Caco-2 (cell line): ENCODE measurements at regions not wholly inside any gene's neighbourhood (a gene's known extent, or its start where the extent isn't known, plus 50 kb on each side); places are given as distances from the start of the nearest gene placed in this dataset.

ENCODE experiments used
- BruUV-seq: library from RNA; stranded (reverse); fragments of 400-500 nt; replicated peaks from 2 replicates; lab custom pipeline; 2021; lab: Mats Ljungman, UMichigan
- CTCF ChIA-PET: fragments of 300-600 bp; sonication (Branson Sonifier 250); formaldehyde crosslinking; loops from one replicate; lab custom pipeline; 2022; ENCODE audit warnings: antibody characterized with exemption; lab: Charles Lee
- POLR2A ChIA-PET: fragments of 300-600 bp; sonication (Branson Sonifier 250); formaldehyde crosslinking; loops from one replicate; lab custom pipeline; 2022; ENCODE audit warnings: antibody characterized with exemption; lab: Charles Lee
- DNase-seq, 2 experiments: peaks; one replicate each; pipeline versions ENCODE4 v3.0.0 to v3.0.0-alpha.2; 2020 to 2022
- H3K27me3 ChIP-seq: replicated peaks from 2 replicates; pipeline ENCODE4 v1.6.0; 2011; ENCODE audit warnings: low read length; ENCODE audit not compliant: control insufficient read depth, insufficient read depth
- H3K36me3 ChIP-seq: 2 replicates; pipeline ENCODE4 v1.5.1; 2011; ENCODE audit warnings: low read length; ENCODE audit not compliant: control insufficient read depth, insufficient read depth
- H3K4me1 ChIP-seq: fragments of 250-450 bp; sonication (Bioruptor Pico); 2 replicates; pipeline ENCODE4 v1.5.1; 2020; ENCODE audit warnings: mild to moderate bottlenecking
- H3K4me3 ChIP-seq: 2 replicates; pipeline ENCODE4 v1.5.1; 2011; ENCODE audit warnings: low read depth, mild to moderate bottlenecking, control low read depth, low read length
- H3K9me3 ChIP-seq: fragments of 250-450 bp; sonication (Bioruptor Pico); 2 replicates; pipeline ENCODE4 v1.5.1; 2020; ENCODE audit warnings: mild to moderate bottlenecking, moderate library complexity
- H3K27ac Mint-ChIP-seq: one replicate; pipeline ENCODE4 v1.8.0; 2022; ENCODE audit warnings: mixed read lengths; ENCODE audit not compliant: unreplicated experiment
- H3K27me3 Mint-ChIP-seq: one replicate; pipeline ENCODE4 v1.8.0; 2022; ENCODE audit warnings: mixed read lengths; ENCODE audit not compliant: insufficient read depth, unreplicated experiment
- H3K36me3 Mint-ChIP-seq: one replicate; pipeline ENCODE4 v1.8.0; 2022; ENCODE audit warnings: mild to moderate bottlenecking, mixed read lengths; ENCODE audit not compliant: insufficient read depth, unreplicated experiment
- H3K4me1 Mint-ChIP-seq: one replicate; pipeline ENCODE4 v1.8.0; 2022; ENCODE audit warnings: low read depth, mixed read lengths; ENCODE audit not compliant: unreplicated experiment
- H3K4me3 Mint-ChIP-seq: one replicate; pipeline ENCODE4 v1.8.0; 2022; ENCODE audit warnings: mild to moderate bottlenecking, moderate library complexity, mixed read lengths; ENCODE audit not compliant: unreplicated experiment
- H3K9me3 Mint-ChIP-seq: one replicate; pipeline ENCODE4 v1.8.0; 2022; ENCODE audit warnings: mixed read lengths; ENCODE audit not compliant: unreplicated experiment
- CTCF ChIP-seq, 2 experiments: fragments of 200-600 bp in 1 of 2; IDR thresholded peaks; 1 replicate in 1 of 2; 2 replicates in 1 of 2; pipeline versions ENCODE4 v1.5.1 to v1.8.0; 2011 to 2022; ENCODE audit warnings: antibody characterized with exemption in 1 of 2, control low read depth in 1 of 2, inconsistent platforms in 1 of 2, low read depth in 1 of 2, low read length in 1 of 2, mild to moderate bottlenecking in 1 of 2, moderate library complexity in 1 of 2; ENCODE audit not compliant: insufficient read depth in 1 of 2, severe bottlenecking in 1 of 2, unreplicated experiment in 1 of 2
- intact Hi-C: fragments of 100-400 bp; cut with micrococcal nuclease; formaldehyde crosslinking; loops from one replicate; pipeline ENCODE4 v1.10.0; 2022; ENCODE audit not compliant: unreplicated experiment

- no peaks in the 10 kb centered on the region for H3K4me1 ChIP-seq
- Mint-ChIP-seq H3K4me1 (no peaks in the 10 kb centered on the region), H3K27me3 (no peaks in the 10 kb centered on the region), H3K36me3 (no peaks in the 10 kb centered on the region), H3K4me3 (no peak overlapping the region), H3K9me3 (peaks cover 34% of the 10 kb centered on the region), H3K27ac (no peak overlapping the region)
- no peaks in the 10 kb centered on the region; the same call in 1 of the 2 replicates for H3K9me3 ChIP-seq
- H3K36me3 ChIP-seq = no peaks in the 10 kb centered on the region
- H3K27me3 ChIP-seq = no peaks in the 10 kb centered on the region
- no peak overlapping the region for H3K4me3 ChIP-seq
- BruUV-seq = no TSS peak
- intact Hi-C loops = no loop called here
- POLR2A ChIA-PET = no interaction called here
- TF ChIP-seq CTCF (IDR thresholded peaks at IDR 0.05; ENCODE audit: insufficient read depth in 1 of 2, low read depth in 1 of 2, low read length in 1 of 2, severe bottlenecking in 1 of 2, unreplicated experiment in 1 of 2) = no peak
- CTCF ChIA-PET = no interaction called here
- no peak for DNase-seq
Measured at GRCh38 chr12:74066476-74066875, 471.2 kb upstream of the ATXN7L3B start.

DNA sequence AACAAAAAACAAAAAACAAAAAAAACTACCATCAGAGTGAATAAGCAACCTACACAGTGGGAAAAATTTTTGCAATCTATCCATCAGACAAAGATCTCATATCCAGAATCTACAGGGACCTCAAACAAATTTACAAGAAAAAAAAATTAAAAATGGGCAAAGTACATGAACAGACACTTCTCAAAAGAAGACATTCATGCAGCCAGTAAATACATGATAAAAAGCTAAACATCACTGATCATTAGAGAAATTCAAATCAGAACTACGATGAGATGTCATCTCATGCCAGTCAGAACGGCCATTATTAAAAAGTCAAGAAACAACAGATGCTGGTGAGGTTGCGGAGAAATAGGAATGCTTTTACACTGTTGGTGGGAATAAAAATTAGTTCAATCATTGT lies 466.5 kb upstream of the ATXN7L3B start:
- BruUV-seq = no TSS peak
- Mint-ChIP-seq H3K36me3 (no peaks in the 10 kb centered on the region), H3K27me3 (no peaks in the 10 kb centered on the region), H3K4me1 (no peaks in the 10 kb centered on the region), H3K27ac (no peak overlapping the region), H3K4me3 (no peak overlapping the region), H3K9me3 (peaks cover 31% of the 10 kb centered on the region)
- intact Hi-C loops = no loop called here
- no peaks in the 10 kb centered on the region; the same call in 1 of the 2 replicates for H3K9me3 ChIP-seq
- no peaks in the 10 kb centered on the region for H3K36me3 ChIP-seq
- ChIA-PET CTCF (no interaction called here), POLR2A (no interaction called here)
- no peaks in the 10 kb centered on the region for H3K27me3 ChIP-seq
- DNase-seq = no peak
- H3K4me3 ChIP-seq = no peak overlapping the region
- TF ChIP-seq CTCF (IDR thresholded peaks at IDR 0.05; ENCODE audit: insufficient read depth in 1 of 2, low read depth in 1 of 2, low read length in 1 of 2, severe bottlenecking in 1 of 2, unreplicated experiment in 1 of 2) = no peak
- H3K4me1 ChIP-seq = no peaks in the 10 kb centered on the region

DNA sequence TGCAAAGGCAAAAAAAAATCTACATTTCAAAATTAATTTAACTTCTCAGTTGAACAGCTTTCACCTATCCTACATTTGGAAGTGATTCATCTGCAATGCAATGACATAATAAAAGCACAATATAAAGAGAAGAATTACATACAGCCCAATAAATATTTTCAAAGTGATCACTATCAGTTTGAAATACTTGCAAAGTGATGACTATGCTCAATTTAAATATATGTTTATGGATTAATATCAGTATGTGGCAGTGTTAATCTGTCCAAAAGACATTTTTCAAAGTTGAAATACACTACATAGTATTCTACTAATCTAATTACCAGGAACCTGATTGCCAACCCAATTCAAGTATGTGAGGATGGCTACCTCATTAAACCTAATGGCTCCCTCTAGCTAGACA lies 460.7 kb upstream of the ATXN7L3B start:
- Mint-ChIP-seq H3K27ac (no peak overlapping the region), H3K9me3 (no peaks in the 10 kb centered on the region), H3K27me3 (no peaks in the 10 kb centered on the region), H3K36me3 (no peaks in the 10 kb centered on the region), H3K4me1 (no peaks in the 10 kb centered on the region), H3K4me3 (no peak overlapping the region)
- no peaks in the 10 kb centered on the region for H3K9me3 ChIP-seq
- no peaks in the 10 kb centered on the region for H3K27me3 ChIP-seq
- DNase-seq = no peak
- no peak overlapping the region for H3K4me3 ChIP-seq
- intact Hi-C loops = loop anchor here (5.0 kb wide), 1 partner anchor 55 kb away; no protein-coding TSS in a partner anchor
- H3K4me1 ChIP-seq = no peaks in the 10 kb centered on the region
- BruUV-seq = no TSS peak
- no peak for TF ChIP-seq CTCF (IDR thresholded peaks at IDR 0.05; ENCODE audit: insufficient read depth in 1 of 2, low read depth in 1 of 2, low read length in 1 of 2, severe bottlenecking in 1 of 2, unreplicated experiment in 1 of 2)
- no peaks in the 10 kb centered on the region for H3K36me3 ChIP-seq
- POLR2A ChIA-PET = no interaction called here
- CTCF ChIA-PET = no interaction called here
